HepG2 (cell line): ENCODE measurements at regions not wholly inside any gene's neighbourhood (a gene's known extent, or its start where the extent isn't known, plus 50 kb on each side); places are given as distances from the start of the nearest gene placed in this dataset.

Experiments
- ATAC-seq: fragments of 200-7000 bp; cut with Tn5 transposase; 3 replicates; pipeline ENCODE4 v1.9.1; 2020; ENCODE audit warnings: mild to moderate bottlenecking, moderate library complexity
- BruUV-seq: library from RNA; stranded (reverse); fragments of 400-500 nt; replicated peaks from 2 replicates; lab custom pipeline; 2021; lab: Mats Ljungman, UMichigan
- CTCF ChIA-PET: fragments of 300-600 bp; formaldehyde crosslinking; extraction: SDS; loops from one replicate; lab custom pipeline; 2021; ENCODE audit warnings: low total read pairs, inconsistent platforms, low intra/inter-chr PET ratio; lab: Yijun Ruan, JAX
- POLR2A ChIA-PET: fragments of 350-600 bp; sonication (Branson Sonifier 250); formaldehyde crosslinking; loops from one replicate; lab custom pipeline; 2020; ENCODE audit warnings: antibody characterized with exemption, inconsistent platforms; lab: Yijun Ruan, JAX
- DNase-seq: peaks from one replicate; pipeline ENCODE4 v3.0.0-alpha.2; 2015; ENCODE audit warnings: low spot score
- FAIRE-seq: peaks from 3 replicates; lab custom pipeline; 2011; peaks lifted over from hg19 to GRCh38; lab: Jason Lieb, UNC
- H2AFZ ChIP-seq: one replicate; pipeline ENCODE4 v1.6.1; 2011; ENCODE audit warnings: low read length, inconsistent platforms
- H3K27ac ChIP-seq: fragments of 300-600 bp; 3 replicates; pipeline ENCODE4 v1.8.0; 2011; ENCODE audit warnings: mixed run types, mild to moderate bottlenecking, mixed read lengths, low read length, inconsistent platforms; ENCODE audit not compliant: insufficient read depth; ENCODE audit errors: extremely low read length
- H3K27me3 ChIP-seq, 2 experiments: fragments of 200-600 bp in 1 of 2; 2 replicates in 1 of 2; 3 replicates in 1 of 2; pipeline versions ENCODE4 v1.6.0 to v1.8.0; 2011; ENCODE audit warnings: low read length in 2 of 2, mild to moderate bottlenecking in 2 of 2, moderate library complexity in 2 of 2, inconsistent platforms in 1 of 2; ENCODE audit not compliant: insufficient read depth in 2 of 2, control insufficient read depth in 1 of 2
- H3K36me3 ChIP-seq, 2 experiments: fragments of 200-600 bp in 1 of 2; replicated peaks in 1 of 2; 2 replicates in 1 of 2; 3 replicates in 1 of 2; pipeline versions ENCODE4 v1.5.1 to v1.8.0; 2011; ENCODE audit warnings: low read length in 2 of 2, inconsistent platforms in 1 of 2; ENCODE audit not compliant: insufficient read depth in 2 of 2, control insufficient read depth in 1 of 2
- H3K4me1 ChIP-seq: 2 replicates; pipeline ENCODE4 v1.5.1; 2012; ENCODE audit warnings: low read length, inconsistent platforms; ENCODE audit not compliant: insufficient read depth
- H3K4me2 ChIP-seq: 2 replicates; pipeline ENCODE4 v1.6.0; 2011; ENCODE audit warnings: low read depth, low read length, inconsistent platforms
- H3K4me3 ChIP-seq, 3 experiments: fragments of 200-600 bp in 1 of 3; sonication (generic), shearing (Covaris generic) in 1 of 3; replicated peaks in 1 of 3; 2 replicates each; pipeline ENCODE4 v1.5.1; 2011 to 2016; ENCODE audit warnings: low read length in 3 of 3, inconsistent platforms in 2 of 3, low read depth in 2 of 3, mild to moderate bottlenecking in 2 of 3, control low read depth in 1 of 3, mixed read lengths in 1 of 3; ENCODE audit not compliant: insufficient read depth in 1 of 3
- H3K79me2 ChIP-seq: one replicate; pipeline ENCODE4 v1.6.1; 2011; ENCODE audit warnings: low read length, inconsistent platforms; ENCODE audit not compliant: insufficient read depth
- H3K9ac ChIP-seq: 2 replicates; pipeline ENCODE4 v1.6.0; 2011; ENCODE audit warnings: mild to moderate bottlenecking, low read depth, low read length, inconsistent platforms; ENCODE audit not compliant: insufficient read depth
- H3K9me3 ChIP-seq: 2 replicates; pipeline ENCODE4 v1.5.1; 2012; ENCODE audit warnings: mild to moderate bottlenecking, low read length
- H4K20me1 ChIP-seq: 2 replicates; pipeline ENCODE4 v1.6.0; 2011; ENCODE audit warnings: inconsistent platforms, mild to moderate bottlenecking, low read length, moderate library complexity; ENCODE audit not compliant: insufficient read depth
- GATA4 ChIP-seq: sonication (generic); IDR thresholded peaks from 2 replicates; pipeline ENCODE4 v1.6.1; 2016; ENCODE audit warnings: antibody characterized with exemption, low read depth, borderline replicate concordance
- USF2 ChIP-seq, 2 experiments: sonication (generic) in 1 of 2; formaldehyde crosslinking in 1 of 2; IDR thresholded peaks; 2 replicates each; pipeline versions ENCODE4 v1.5.1 to v1.6.1; 2011 to 2020; ENCODE audit warnings: borderline replicate concordance in 1 of 2, low read depth in 1 of 2, low read length in 1 of 2, mild to moderate bottlenecking in 1 of 2, missing genetic modification reagents in 1 of 2, moderate library complexity in 1 of 2
- WGBS: methylation state at CpG from one replicate; pipeline ENCODE4 v1.1.6; 2017; ENCODE audit warnings: low lambda C conversion rate; 5-methylcytosine and 5-hydroxymethylcytosine counted together
- in situ Hi-C: cut with HindIII; loops from 2 replicates; pipeline ENCODE4 v1.10.0; 2017; ENCODE audit warnings: low pct_unique_long_range_greater_than_20kb; ENCODE audit not compliant: extremely low pct_ligation_motif_present
- intact Hi-C: fragments of 100-400 bp; cut with micrococcal nuclease; formaldehyde crosslinking; loops from one replicate; pipeline ENCODE4 v1.10.0; 2022; ENCODE audit not compliant: unreplicated experiment
- TF ChIP-seq, protein P1 (sequence below): sonication (generic); formaldehyde crosslinking; IDR thresholded peaks from 2 replicates; pipeline ENCODE4 v1.4.0; 2020; ENCODE audit warnings: missing genetic modification reagents

- Histone ChIP-seq H3K4me2 (no peak overlapping the region), H2AFZ (no peak overlapping the region), H3K9me3 (no peaks in the 10 kb centered on the region), H3K4me3 (no peak overlapping the region), H3K36me3 (no peaks in the 10 kb centered on the region), H3K27ac (no peak overlapping the region), H3K27me3 (peaks cover 0 to under 1% of the 10 kb centered on the region in 2 experiments; a peak in 1 of 5 replicates), H3K4me1 (no peaks in the 10 kb centered on the region), H3K9ac (no peak overlapping the region), H4K20me1 (no peaks in the 10 kb centered on the region), H3K79me2 (no peaks in the 10 kb centered on the region)
- FAIRE-seq: no peak
- no peak for TF ChIP-seq USF2 (IDR thresholded peaks at IDR 0.05; ENCODE audit: low read depth, low read length)
- TF ChIP-seq USF2 (CRISPR knock-in tag; IDR thresholded peaks at IDR 0.05; ENCODE audit: borderline replicate concordance): no peak
- TF ChIP-seq GATA4: no peak
- TF ChIP-seq, protein P1, sequence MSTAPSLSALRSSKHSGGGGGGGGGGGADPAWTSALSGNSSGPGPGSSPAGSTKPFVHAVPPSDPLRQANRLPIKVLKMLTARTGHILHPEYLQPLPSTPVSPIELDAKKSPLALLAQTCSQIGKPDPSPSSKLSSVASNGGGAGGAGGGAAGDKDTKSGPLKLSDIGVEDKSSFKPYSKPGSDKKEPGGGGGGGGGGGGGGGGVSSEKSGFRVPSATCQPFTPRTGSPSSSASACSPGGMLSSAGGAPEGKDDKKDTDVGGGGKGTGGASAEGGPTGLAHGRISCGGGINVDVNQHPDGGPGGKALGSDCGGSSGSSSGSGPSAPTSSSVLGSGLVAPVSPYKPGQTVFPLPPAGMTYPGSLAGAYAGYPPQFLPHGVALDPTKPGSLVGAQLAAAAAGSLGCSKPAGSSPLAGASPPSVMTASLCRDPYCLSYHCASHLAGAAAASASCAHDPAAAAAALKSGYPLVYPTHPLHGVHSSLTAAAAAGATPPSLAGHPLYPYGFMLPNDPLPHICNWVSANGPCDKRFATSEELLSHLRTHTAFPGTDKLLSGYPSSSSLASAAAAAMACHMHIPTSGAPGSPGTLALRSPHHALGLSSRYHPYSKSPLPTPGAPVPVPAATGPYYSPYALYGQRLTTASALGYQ (CRISPR knock-in tag): no peak
- ChIA-PET CTCF (no interaction called here), POLR2A (no interaction called here)
- ATAC-seq: no peak
- DNase-seq: no peak
- intact Hi-C loops: no loop called here
- BruUV-seq: no TSS peak
- in situ Hi-C loops: no loop called here
- 2% methylated on average over 2 of the region's 2 CpGs for WGBS
Observed at GRCh38 chr6:4323322-4323721, 187.9 kb upstream of the ECI2 start.
